ENCODE measurements at regions not wholly inside any gene's neighbourhood (a gene's known extent, or its start where the extent isn't known, plus 50 kb on each side); places are given as distances from the start of the nearest gene placed in this dataset.
A peak's percentile ranks its signal among the peaks of the same experiment; 100 is the strongest.
"Not testable (repeated sequence)": the region's sequence is repeated elsewhere in the genome, so short reads cannot be mapped to it uniquely, and the experiment has no call there.

GRCh38 chr2:72003796-72004195, 143.9 kb downstream of the CYP26B1 start:
- no peak for DNase-seq

GRCh38 chr2:72003124-72003523, 144.5 kb downstream of the CYP26B1 start:
- DNase-seq = no peak

GRCh38 chr2:72001937-72002690, 145.5 kb downstream of the CYP26B1 start:
- no peak for DNase-seq

- DNase-seq = no peak
These were observed 147.6 kb downstream of the CYP26B1 start for GRCh38 chr2:72000110-72000509.

- no peak for DNase-seq
These were observed 148.1 kb downstream of the CYP26B1 start for GRCh38 chr2:71999580-71999979.

GRCh38 chr2:71997843-71998242, 149.8 kb downstream of the CYP26B1 start:
- no peak for DNase-seq

- DNase-seq = peak; percentile 14
These were observed 152.5 kb downstream of the CYP26B1 start for GRCh38 chr2:71995067-71995665.

GRCh38 chr2:71992036-71992435, 155.6 kb downstream of the CYP26B1 start:
- no peak for DNase-seq

- DNase-seq = no peak
These were observed 156.3 kb downstream of the CYP26B1 start for GRCh38 chr2:71991397-71991796.

- no peak for DNase-seq
These were observed 156.8 kb downstream of the CYP26B1 start for GRCh38 chr2:71990826-71991225.

GRCh38 chr2:71990122-71990521, 157.5 kb downstream of the CYP26B1 start:
- DNase-seq = no peak

- no peak for DNase-seq
These were observed 158.0 kb downstream of the CYP26B1 start for GRCh38 chr2:71989671-71990070.

- no peak for DNase-seq
These were observed 159.5 kb downstream of the CYP26B1 start for GRCh38 chr2:71988170-71988569.

- no peak for DNase-seq
These were observed 171.0 kb downstream of the CYP26B1 start for GRCh38 chr2:71976685-71977084.

- no peak for DNase-seq
These were observed 172.8 kb downstream of the CYP26B1 start for GRCh38 chr2:71974846-71975245.

GRCh38 chr2:71971493-71971892, 176.2 kb downstream of the CYP26B1 start:
- no peak for DNase-seq

- DNase-seq = no peak
These were observed 182.1 kb downstream of the CYP26B1 start for GRCh38 chr2:71965530-71965929.

GRCh38 chr2:71962911-71963694, 184.6 kb downstream of the CYP26B1 start:
- no peak for DNase-seq

- no peak for DNase-seq
These were observed 185.3 kb downstream of the CYP26B1 start for GRCh38 chr2:71962350-71962749.

- DNase-seq = no peak
These were observed 186.2 kb downstream of the CYP26B1 start for GRCh38 chr2:71961289-71962027.

GRCh38 chr2:71959494-71959893, 188.2 kb downstream of the CYP26B1 start:
- no peak for DNase-seq

- DNase-seq = not testable (repeated sequence)
These were observed 189.2 kb downstream of the CYP26B1 start for GRCh38 chr2:71958426-71958825.

- no peak for DNase-seq
These were observed 195.0 kb downstream of the CYP26B1 start for GRCh38 chr2:71952572-71953188.

Data from RPMI8226 (cell line).